ENCODE measurements at regions not wholly inside any gene's neighbourhood (a gene's known extent, or its start where the extent isn't known, plus 50 kb on each side); places are given as distances from the start of the nearest gene placed in this dataset.
"Not testable (repeated sequence)": the region's sequence is repeated elsewhere in the genome, so short reads cannot be mapped to it uniquely, and the experiment has no call there.

DNA sequence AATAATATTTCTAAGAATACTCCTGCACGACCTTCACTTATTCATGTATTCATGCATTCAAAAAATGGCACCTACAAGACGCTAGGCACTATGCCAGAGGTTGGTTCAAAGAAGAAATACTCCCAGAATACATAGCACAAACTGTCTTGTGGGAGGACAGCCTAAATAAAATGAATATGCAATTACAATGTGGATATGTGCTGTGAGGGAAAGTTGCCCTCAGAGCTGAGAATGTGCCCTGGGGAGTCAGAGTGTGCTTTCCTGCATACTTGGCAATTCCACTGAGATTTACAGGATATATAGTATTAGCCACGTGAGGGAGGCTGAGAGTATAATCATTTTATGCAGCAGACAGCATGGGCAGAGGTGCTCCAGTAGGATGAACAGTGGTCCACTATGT is 872.9 kb downstream of the GRID1 start (continued):
- no peak for TF ChIP-seq DNMT1 (IDR thresholded peaks at IDR 0.05)
- no peak for TF ChIP-seq CBX8 (IDR thresholded peaks at IDR 0.05; ENCODE audit: borderline replicate concordance, extremely low read depth, low read depth, low read length, poor library complexity, severe bottlenecking)
- no peak for TF ChIP-seq DIDO1 (tag; IDR thresholded peaks at IDR 0.05; ENCODE audit: low read depth)
- TF ChIP-seq, protein P1, sequence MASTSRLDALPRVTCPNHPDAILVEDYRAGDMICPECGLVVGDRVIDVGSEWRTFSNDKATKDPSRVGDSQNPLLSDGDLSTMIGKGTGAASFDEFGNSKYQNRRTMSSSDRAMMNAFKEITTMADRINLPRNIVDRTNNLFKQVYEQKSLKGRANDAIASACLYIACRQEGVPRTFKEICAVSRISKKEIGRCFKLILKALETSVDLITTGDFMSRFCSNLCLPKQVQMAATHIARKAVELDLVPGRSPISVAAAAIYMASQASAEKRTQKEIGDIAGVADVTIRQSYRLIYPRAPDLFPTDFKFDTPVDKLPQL (IDR thresholded peaks at IDR 0.05; ENCODE audit: extremely low read depth, insufficient read length), result no peak
- TF ChIP-seq, protein P2, sequence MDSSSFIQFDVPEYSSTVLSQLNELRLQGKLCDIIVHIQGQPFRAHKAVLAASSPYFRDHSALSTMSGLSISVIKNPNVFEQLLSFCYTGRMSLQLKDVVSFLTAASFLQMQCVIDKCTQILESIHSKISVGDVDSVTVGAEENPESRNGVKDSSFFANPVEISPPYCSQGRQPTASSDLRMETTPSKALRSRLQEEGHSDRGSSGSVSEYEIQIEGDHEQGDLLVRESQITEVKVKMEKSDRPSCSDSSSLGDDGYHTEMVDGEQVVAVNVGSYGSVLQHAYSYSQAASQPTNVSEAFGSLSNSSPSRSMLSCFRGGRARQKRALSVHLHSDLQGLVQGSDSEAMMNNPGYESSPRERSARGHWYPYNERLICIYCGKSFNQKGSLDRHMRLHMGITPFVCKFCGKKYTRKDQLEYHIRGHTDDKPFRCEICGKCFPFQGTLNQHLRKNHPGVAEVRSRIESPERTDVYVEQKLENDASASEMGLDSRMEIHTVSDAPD (CRISPR knock-in tag; IDR thresholded peaks at IDR 0.05), result no peak

DNA sequence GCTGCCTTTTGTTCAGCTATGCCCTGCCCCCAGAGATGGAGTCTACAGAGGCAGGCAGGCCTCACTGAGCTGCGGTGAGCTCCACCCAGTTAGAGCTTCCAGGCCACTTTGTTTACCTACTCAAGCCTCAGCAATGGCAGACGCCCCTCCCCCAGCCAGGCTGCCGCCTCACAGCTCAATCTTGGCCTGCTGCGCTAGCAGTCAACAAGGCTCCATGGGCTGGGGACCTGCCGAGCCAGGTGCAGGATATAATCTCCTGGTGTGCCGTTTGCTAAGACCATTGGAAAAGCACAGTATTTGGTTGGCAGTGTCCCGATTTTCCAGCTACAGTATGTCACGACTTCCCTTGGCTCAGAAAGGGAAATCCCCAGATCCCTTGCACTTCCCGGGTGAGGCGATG is 862.0 kb downstream of the GRID1 start:
- H3K27me3 ChIP-seq (ENCODE audit: control insufficient read depth in 2 of 2, insufficient read depth in 2 of 2, low read length in 2 of 2); intact Hi-C loops (cut with micrococcal nuclease); ATAC-seq; H3K9me1 ChIP-seq (ENCODE audit: control insufficient read depth, insufficient read depth, low read length); BruUV-seq (replicated peaks); H3K79me2 ChIP-seq (ENCODE audit: control insufficient read depth, insufficient read depth, low read length); H3K9me3 ChIP-seq (replicated peaks; ENCODE audit: control insufficient read depth, insufficient read depth, low read depth, low read length); H3K4me3 ChIP-seq; H3K9ac ChIP-seq (ENCODE audit: insufficient read depth in 1 of 2, low read depth in 2 of 2, low read length in 2 of 2); H3K27ac ChIP-seq (ENCODE audit: extremely low read depth, low read depth, low read length); H3K4me1 ChIP-seq (replicated peaks in 1 of 2; ENCODE audit: control insufficient read depth in 2 of 2, insufficient read depth in 2 of 2, low read length in 2 of 2); H3K36me3 ChIP-seq (ENCODE audit: control insufficient read depth, insufficient read depth, low read length); H3K4me2 ChIP-seq (ENCODE audit: insufficient read depth, low read length); FAIRE-seq; POLR2A ChIA-PET; DNase-seq (ENCODE audit: extremely low read depth in 1 of 4, low spot score in 3 of 4); CTCF ChIA-PET (ENCODE audit: low intra/inter-chr PET ratio); H4K20me1 ChIP-seq (replicated peaks; ENCODE audit: control insufficient read depth, insufficient read depth, low read length); H2AFZ ChIP-seq (ENCODE audit: low read depth, low read length); in situ Hi-C loops (cut with MboI): not testable (repeated sequence)
- 3% methylated on average over 10 of the region's 10 CpGs for WGBS (ENCODE audit: insufficient coverage, low coverage, missing lambda C conversion rate)

Measured in K562 (cell line).